Ovary (tissue), 3 donors: ENCODE measurements at regions not wholly inside any gene's neighbourhood (a gene's known extent, or its start where the extent isn't known, plus 50 kb on each side); places are given as distances from the start of the nearest gene placed in this dataset.

ENCODE experiments used
- POLR2A ChIP-seq: fragments of 450-650 bp; IDR thresholded peaks from one replicate; pipeline ENCODE4 v1.6.1; 2017; ENCODE audit warnings: antibody characterized with exemption, mild to moderate bottlenecking, moderate library complexity
- TF ChIP-seq, protein P1 (sequence below), 3 donors: fragments of 450-650 bp in 2 of 3; fragments of 200-600 bp in 1 of 3; IDR thresholded peaks; one replicate each; pipeline versions ENCODE4 v1.5.1 to v1.8.0; 2016 to 2022; ENCODE audit warnings: antibody characterized with exemption in 3 of 3, mild to moderate bottlenecking in 1 of 3
- donor health status: DM: no; HTN: no; CAD: no.

DNA sequence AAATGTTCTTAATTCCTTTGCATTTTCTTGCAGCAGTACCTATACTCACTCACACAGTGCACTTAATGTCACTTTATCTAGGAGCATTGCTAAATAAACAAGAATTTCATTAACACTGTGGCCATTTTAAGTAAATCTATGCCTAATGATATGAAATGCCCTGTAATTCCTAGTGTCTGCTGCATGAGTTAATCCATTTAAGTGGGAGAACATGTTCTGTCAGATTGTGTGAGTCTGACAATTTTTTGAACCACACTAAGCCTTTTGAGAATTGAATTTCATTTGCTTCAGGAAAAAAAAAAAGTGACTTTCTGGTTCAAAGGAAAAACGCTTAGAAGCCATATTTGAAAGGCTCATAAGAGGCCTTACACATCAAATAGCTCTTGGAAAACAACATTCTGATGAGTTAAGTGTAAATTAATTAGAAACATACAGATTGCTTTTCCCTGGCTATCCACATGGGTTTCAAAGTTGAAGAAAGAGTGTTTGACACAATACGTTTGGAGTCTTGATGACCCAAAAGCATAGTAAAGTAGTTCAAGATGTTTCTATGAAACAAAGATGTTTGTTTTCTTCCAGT is 446.7 kb upstream of the GRAMD2B start:
- TF ChIP-seq, protein P1, sequence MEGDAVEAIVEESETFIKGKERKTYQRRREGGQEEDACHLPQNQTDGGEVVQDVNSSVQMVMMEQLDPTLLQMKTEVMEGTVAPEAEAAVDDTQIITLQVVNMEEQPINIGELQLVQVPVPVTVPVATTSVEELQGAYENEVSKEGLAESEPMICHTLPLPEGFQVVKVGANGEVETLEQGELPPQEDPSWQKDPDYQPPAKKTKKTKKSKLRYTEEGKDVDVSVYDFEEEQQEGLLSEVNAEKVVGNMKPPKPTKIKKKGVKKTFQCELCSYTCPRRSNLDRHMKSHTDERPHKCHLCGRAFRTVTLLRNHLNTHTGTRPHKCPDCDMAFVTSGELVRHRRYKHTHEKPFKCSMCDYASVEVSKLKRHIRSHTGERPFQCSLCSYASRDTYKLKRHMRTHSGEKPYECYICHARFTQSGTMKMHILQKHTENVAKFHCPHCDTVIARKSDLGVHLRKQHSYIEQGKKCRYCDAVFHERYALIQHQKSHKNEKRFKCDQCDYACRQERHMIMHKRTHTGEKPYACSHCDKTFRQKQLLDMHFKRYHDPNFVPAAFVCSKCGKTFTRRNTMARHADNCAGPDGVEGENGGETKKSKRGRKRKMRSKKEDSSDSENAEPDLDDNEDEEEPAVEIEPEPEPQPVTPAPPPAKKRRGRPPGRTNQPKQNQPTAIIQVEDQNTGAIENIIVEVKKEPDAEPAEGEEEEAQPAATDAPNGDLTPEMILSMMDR (IDR thresholded peaks at IDR 0.05): no peak
- no peak for TF ChIP-seq POLR2A
